Activated CD4-positive, alpha-beta T cell treated with anti-CD3 and anti-CD28 coated beads for 1 hour (primary cell): ENCODE measurements at regions not wholly inside any gene's neighbourhood (a gene's known extent, or its start where the extent isn't known, plus 50 kb on each side); places are given as distances from the start of the nearest gene placed in this dataset.
"Not testable (repeated sequence)": the region's sequence is repeated elsewhere in the genome, so short reads cannot be mapped to it uniquely, and the experiment has no call there.

ENCODE experiments used
- DNase-seq: peaks from one replicate; pipeline ENCODE4 v3.0.0-alpha.2; 2020

GRCh38 chr5:99099691-99100090, 170.9 kb upstream of the CHD1 start:
- no peak for DNase-seq

GRCh38 chr5:99089822-99090549, 161.2 kb upstream of the CHD1 start:
- no peak for DNase-seq

- DNase-seq = no peak
Observed at GRCh38 chr5:99088309-99088708, 159.5 kb upstream of the CHD1 start.

- no peak for DNase-seq
Observed at GRCh38 chr5:99083197-99083596, 154.4 kb upstream of the CHD1 start.

- DNase-seq = no peak
Observed at GRCh38 chr5:99081711-99082110, 152.9 kb upstream of the CHD1 start.

GRCh38 chr5:99076723-99077640, 148.2 kb upstream of the CHD1 start:
- no peak for DNase-seq

GRCh38 chr5:99072846-99073245, 144.0 kb upstream of the CHD1 start:
- DNase-seq = no peak

GRCh38 chr5:99070822-99071221, 142.0 kb upstream of the CHD1 start:
- DNase-seq = no peak

GRCh38 chr5:99070362-99070761, 141.6 kb upstream of the CHD1 start:
- no peak for DNase-seq

- DNase-seq = no peak
Observed at GRCh38 chr5:99068944-99069650, 140.3 kb upstream of the CHD1 start.

- DNase-seq = no peak
Observed at GRCh38 chr5:99063737-99064136, 134.9 kb upstream of the CHD1 start.

GRCh38 chr5:99061711-99062110, 132.9 kb upstream of the CHD1 start:
- no peak for DNase-seq

GRCh38 chr5:99061299-99061698, 132.5 kb upstream of the CHD1 start:
- DNase-seq = no peak

- DNase-seq = peak; percentile 81
Observed at GRCh38 chr5:99060306-99061261, 131.8 kb upstream of the CHD1 start.

GRCh38 chr5:99059685-99060084, 130.9 kb upstream of the CHD1 start:
- no peak for DNase-seq

- DNase-seq = no peak
Observed at GRCh38 chr5:99058466-99058865, 129.7 kb upstream of the CHD1 start.

GRCh38 chr5:99054972-99055371, 126.2 kb upstream of the CHD1 start:
- DNase-seq = no peak

GRCh38 chr5:99045871-99046270, 117.1 kb upstream of the CHD1 start:
- no peak for DNase-seq

- DNase-seq = not testable (repeated sequence)
Observed at GRCh38 chr5:99043257-99043656, 114.5 kb upstream of the CHD1 start.

- peak; percentile 23 for DNase-seq
Observed at GRCh38 chr5:99037668-99038067, 108.9 kb upstream of the CHD1 start.

GRCh38 chr5:99035942-99036341, 107.1 kb upstream of the CHD1 start:
- no peak for DNase-seq

GRCh38 chr5:99034336-99034735, 105.5 kb upstream of the CHD1 start:
- no peak for DNase-seq
